CD14-positive monocyte (primary cell): ENCODE measurements at regions not wholly inside any gene's neighbourhood (a gene's known extent, or its start where the extent isn't known, plus 50 kb on each side); places are given as distances from the start of the nearest gene placed in this dataset.

ENCODE experiments used
- DNase-seq, 3 donors: peaks; one replicate each; pipeline ENCODE4 v3.0.0-alpha.2; 2011 to 2022
- H2AFZ ChIP-seq: 2 replicates; pipeline ENCODE4 v1.6.0; 2012; ENCODE audit warnings: mild to moderate bottlenecking, low read depth, low read length, inconsistent platforms; ENCODE audit not compliant: insufficient read depth, poor library complexity, severe bottlenecking
- H3K27ac ChIP-seq, 2 donors: 1 replicate in 1 of 2; 2 replicates in 1 of 2; pipeline ENCODE4 v1.5.1; 2012 to 2013; ENCODE audit warnings: low read length in 2 of 2, control low read depth in 1 of 2, inconsistent platforms in 1 of 2, low read depth in 1 of 2, mild to moderate bottlenecking in 1 of 2
- H3K27me3 ChIP-seq, 2 donors: one replicate each; pipeline versions ENCODE4 v1.6.0 to v1.6.1; 2011 to 2013; ENCODE audit warnings: low read length in 2 of 2; ENCODE audit not compliant: control insufficient read depth in 2 of 2, insufficient read depth in 2 of 2
- H3K36me3 ChIP-seq, 2 donors: replicated peaks in 1 of 2; 1 replicate in 1 of 2; 2 replicates in 1 of 2; pipeline versions ENCODE4 v1.5.1 to v1.6.1; 2012 to 2013; ENCODE audit warnings: low read length in 2 of 2, control low read depth in 1 of 2, inconsistent platforms in 1 of 2, mild to moderate bottlenecking in 1 of 2; ENCODE audit not compliant: insufficient read depth in 2 of 2, control insufficient read depth in 1 of 2
- H3K4me1 ChIP-seq, 2 donors: 1 replicate in 1 of 2; 2 replicates in 1 of 2; pipeline versions ENCODE4 v1.5.1 to v1.6.1; 2012 to 2013; ENCODE audit warnings: low read length in 2 of 2, control low read depth in 1 of 2, inconsistent platforms in 1 of 2, mild to moderate bottlenecking in 1 of 2, moderate library complexity in 1 of 2; ENCODE audit not compliant: insufficient read depth in 2 of 2, control insufficient read depth in 1 of 2
- H3K4me2 ChIP-seq: replicated peaks from 2 replicates; pipeline ENCODE3; 2012; ENCODE audit warnings: low read length, moderate library complexity, mild to moderate bottlenecking; ENCODE audit not compliant: poor library complexity, severe bottlenecking; ENCODE audit errors: extremely low read depth
- H3K4me3 ChIP-seq, 3 experiments: fragments of 200-600 bp in 1 of 3; sonication (generic) in 1 of 3; replicated peaks in 1 of 3; 1 replicate in 2 of 3; 2 replicates in 1 of 3; pipeline ENCODE4 v1.5.1; 2011 to 2013; ENCODE audit warnings: low read length in 3 of 3, mild to moderate bottlenecking in 3 of 3, control low read depth in 2 of 3, low read depth in 2 of 3, inconsistent platforms in 1 of 3, moderate library complexity in 1 of 3
- H3K79me2 ChIP-seq: 2 replicates; pipeline ENCODE4 v1.6.0; 2012; ENCODE audit warnings: mild to moderate bottlenecking, control low read depth, inconsistent platforms, low read length, moderate library complexity; ENCODE audit not compliant: insufficient read depth
- H3K9ac ChIP-seq: 2 replicates; pipeline ENCODE4 v1.6.0; 2017; ENCODE audit warnings: low read length, mild to moderate bottlenecking; ENCODE audit not compliant: insufficient read depth, poor library complexity, severe bottlenecking
- H3K9me3 ChIP-seq, 2 donors: replicated peaks in 1 of 2; 1 replicate in 1 of 2; 2 replicates in 1 of 2; pipeline versions ENCODE4 v1.5.1 to v1.6.1; 2012 to 2013; ENCODE audit warnings: low read length in 2 of 2, control low read depth in 1 of 2; ENCODE audit not compliant: control insufficient read depth in 1 of 2, insufficient read depth in 1 of 2
- H4K20me1 ChIP-seq: 2 replicates; pipeline ENCODE4 v1.6.0; 2012; ENCODE audit warnings: mild to moderate bottlenecking, low read length, control low read depth, moderate library complexity; ENCODE audit not compliant: insufficient read depth
- H3K27ac Mint-ChIP-seq, 7 donors: one replicate each; pipeline ENCODE4 v1.8.0; 2020; ENCODE audit warnings: mild to moderate bottlenecking in 7 of 7, mixed read lengths in 7 of 7, moderate library complexity in 6 of 7, inconsistent platforms in 2 of 7
- H3K27me3 Mint-ChIP-seq, 3 donors: one replicate each; pipeline ENCODE4 v1.8.0; 2021 to 2022; ENCODE audit warnings: low read depth in 3 of 3, mild to moderate bottlenecking in 3 of 3, mixed read lengths in 3 of 3, moderate library complexity in 3 of 3, inconsistent platforms in 1 of 3
- H3K36me3 Mint-ChIP-seq, 2 donors: one replicate each; pipeline ENCODE4 v1.8.0; 2020; ENCODE audit warnings: mixed read lengths in 2 of 2, inconsistent platforms in 1 of 2, mild to moderate bottlenecking in 1 of 2
- H3K4me1 Mint-ChIP-seq: one replicate; pipeline ENCODE4 v1.8.0; 2020; ENCODE audit warnings: mild to moderate bottlenecking, mixed read lengths
- H3K4me3 Mint-ChIP-seq, 2 donors: one replicate each; pipeline ENCODE4 v1.8.0; 2020; ENCODE audit warnings: mild to moderate bottlenecking in 2 of 2, mixed read lengths in 2 of 2, moderate library complexity in 1 of 2
- H3K9me3 Mint-ChIP-seq, 7 donors: one replicate each; pipeline ENCODE4 v1.8.0; 2020 to 2022; ENCODE audit warnings: mixed read lengths in 7 of 7, mild to moderate bottlenecking in 6 of 7, moderate library complexity in 6 of 7, inconsistent platforms in 2 of 7
- CTCF ChIP-seq: fragments of 200-600 bp; IDR thresholded peaks from one replicate; pipeline ENCODE4 v1.8.0; 2022; ENCODE audit warnings: antibody characterized with exemption, mild to moderate bottlenecking
- WGBS: methylation state at CpG from one replicate; pipeline ENCODE4 v1.1.5; 2013; ENCODE audit warnings: missing lambda C conversion rate; ENCODE audit not compliant: insufficient coverage; 5-methylcytosine and 5-hydroxymethylcytosine counted together
- intact Hi-C, 2 donors: fragments of 100-400 bp; cut with micrococcal nuclease; formaldehyde crosslinking; loops; one replicate each; pipeline versions ENCODE4 v1.15.0 to v1.15.1; 2023

- WGBS, result 96% methylated on average over 5 of the region's 5 CpGs
- H3K27ac Mint-ChIP-seq, result peak overlapping the region in 1 of 7 donors; percentile 37
- intact Hi-C loops, result no loop called here
These were observed 143.1 kb downstream of the C16orf95 start for GRCh38 chr16:87174061-87174460.

GRCh38 chr16:87176735-87177134 is 140.5 kb downstream of the C16orf95 start:
- DNase-seq, result no peak
- H4K20me1 ChIP-seq, result no peaks in the 10 kb centered on the region
- no peak overlapping the region for H2AFZ ChIP-seq
- Mint-ChIP-seq H3K27me3 (peaks cover 10 to 16% (median 13%) of the 10 kb centered on the region in 3 donors), H3K4me1 (no peaks in the 10 kb centered on the region), H3K36me3 (no peaks in the 10 kb centered on the region), H3K27ac (no peak overlapping the region), H3K9me3 (peaks cover 0 to 3% (median 0%) of the 10 kb centered on the region in 7 donors), H3K4me3 (no peak overlapping the region)
- intact Hi-C loops, result no loop called here
- no peak overlapping the region for H3K4me2 ChIP-seq
- no peaks in the 10 kb centered on the region for H3K4me1 ChIP-seq
- no peaks in the 10 kb centered on the region for H3K79me2 ChIP-seq
- H3K27me3 ChIP-seq, result no peaks in the 10 kb centered on the region
- WGBS, result 88% methylated on average over 7 of the region's 7 CpGs
- TF ChIP-seq CTCF, result no peak
- H3K36me3 ChIP-seq, result no peaks in the 10 kb centered on the region
- no peak overlapping the region for H3K9ac ChIP-seq
- H3K4me3 ChIP-seq, result no peak overlapping the region
- no peak overlapping the region for H3K27ac ChIP-seq
- no peaks in the 10 kb centered on the region for H3K9me3 ChIP-seq

More at GRCh38 chr16:87174061-87174460, 143.1 kb downstream of the C16orf95 start:
- no peak for DNase-seq
- H3K27me3 ChIP-seq, result no peaks in the 10 kb centered on the region
- no peak overlapping the region for H3K27ac ChIP-seq
- no peak for TF ChIP-seq CTCF
- no peak overlapping the region for H3K4me3 ChIP-seq
- Mint-ChIP-seq H3K36me3 (no peaks in the 10 kb centered on the region), H3K9me3 (peaks cover 0 to 3% (median 2%) of the 10 kb centered on the region in 7 donors), H3K4me1 (no peaks in the 10 kb centered on the region), H3K27me3 (peaks cover 13% of the 10 kb centered on the region in 3 donors), H3K4me3 (no peak overlapping the region)
- no peak overlapping the region for H3K4me2 ChIP-seq
- no peaks in the 10 kb centered on the region for H3K9me3 ChIP-seq
- no peaks in the 10 kb centered on the region for H4K20me1 ChIP-seq
- no peaks in the 10 kb centered on the region for H3K4me1 ChIP-seq
- H2AFZ ChIP-seq, result no peak overlapping the region
- no peak overlapping the region for H3K9ac ChIP-seq
- H3K36me3 ChIP-seq, result no peaks in the 10 kb centered on the region
- H3K79me2 ChIP-seq, result no peaks in the 10 kb centered on the region
